GM18507 (cell line): ENCODE measurements at regions not wholly inside any gene's neighbourhood (a gene's known extent, or its start where the extent isn't known, plus 50 kb on each side); places are given as distances from the start of the nearest gene placed in this dataset.
A peak's percentile ranks its signal among the peaks of the same experiment; 100 is the strongest.

Source experiments
- DNase-seq: peaks from one replicate; pipeline ENCODE4 v3.0.0; 2011; ENCODE audit warnings: low read depth; ENCODE audit not compliant: insufficient read length; ENCODE audit errors: extremely low spot score
- FAIRE-seq: peaks from 2 replicates; lab custom pipeline; 2011; peaks lifted over from hg19 to GRCh38; lab: Jason Lieb, UNC

- DNase-seq = no peak
- FAIRE-seq = no peak
Observed at GRCh38 chr6:21371061-21371460, 222.5 kb upstream of the SOX4 start.

- DNase-seq (no peak), FAIRE-seq (no peak)
Observed at GRCh38 chr6:21371676-21372171, 221.8 kb upstream of the SOX4 start.

DNA sequence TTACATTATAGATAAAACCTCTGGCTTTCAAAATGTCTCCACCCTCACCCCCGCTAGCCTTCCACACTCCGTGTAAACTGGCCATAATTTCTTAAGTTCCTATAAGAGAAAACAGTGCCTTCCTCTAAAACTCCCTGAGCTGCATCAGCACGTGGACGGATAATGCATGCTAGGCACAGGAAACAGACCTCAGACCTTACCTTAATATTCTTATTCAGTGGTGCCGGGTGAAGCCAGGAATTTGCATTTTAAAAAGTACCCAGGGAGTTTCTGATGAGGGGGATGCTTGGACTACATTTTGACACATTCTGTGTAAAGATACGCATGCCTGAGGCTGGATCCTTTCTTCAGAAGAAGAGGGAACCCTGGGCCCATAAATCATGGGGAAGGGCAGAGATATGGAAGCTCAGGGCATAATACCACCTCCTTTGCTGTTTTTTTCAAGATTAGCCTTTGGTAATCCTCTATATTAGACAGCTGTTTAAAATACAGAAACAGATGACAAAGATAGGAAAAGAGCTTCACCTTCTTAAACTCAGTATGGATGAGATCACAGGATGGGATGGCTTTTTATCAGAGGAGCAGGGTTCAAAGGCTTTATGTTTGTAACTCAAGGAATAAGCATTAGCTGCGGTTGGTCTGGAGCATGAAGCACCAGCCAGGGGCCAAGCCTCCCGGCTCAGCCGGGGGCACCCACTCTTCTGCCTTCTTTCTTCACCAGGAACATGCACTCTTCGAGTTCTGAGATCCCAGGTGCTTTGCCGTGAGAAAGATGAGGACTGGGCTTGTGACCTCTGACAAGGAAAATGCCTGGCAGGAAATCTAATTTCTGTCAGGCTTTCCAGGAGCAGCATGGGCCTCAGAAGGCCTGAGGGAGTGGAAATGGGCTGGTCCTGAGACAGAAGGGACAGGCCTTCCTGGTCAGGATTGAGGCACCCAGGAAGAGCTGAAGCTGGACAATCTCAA is 218.1 kb upstream of the SOX4 start:
- FAIRE-seq = peak; percentile 66
- DNase-seq = no peak

DNA sequence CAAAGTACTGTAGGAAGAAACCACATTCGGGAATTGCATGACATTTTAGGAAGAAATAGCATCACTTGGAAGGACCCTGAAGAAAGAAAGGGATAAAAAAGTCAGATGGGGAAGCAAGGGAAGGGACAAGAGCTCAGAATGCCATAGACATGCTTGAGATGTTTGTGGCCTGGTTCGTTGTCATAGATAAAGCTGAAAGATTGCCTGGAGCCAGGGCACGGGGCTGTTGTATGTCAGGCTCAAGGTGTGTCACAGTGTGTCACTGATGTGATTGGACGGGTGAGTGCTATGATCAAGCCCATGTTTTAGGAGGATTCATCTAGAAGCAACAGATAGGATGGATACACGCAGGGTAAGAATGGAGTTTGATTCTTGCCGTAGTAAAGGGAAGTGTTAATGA is 216.2 kb upstream of the SOX4 start:
- DNase-seq = no peak
- no peak for FAIRE-seq

GRCh38 chr6:21381331-21381963 is 212.1 kb upstream of the SOX4 start:
- FAIRE-seq = no peak
- DNase-seq = no peak

DNA sequence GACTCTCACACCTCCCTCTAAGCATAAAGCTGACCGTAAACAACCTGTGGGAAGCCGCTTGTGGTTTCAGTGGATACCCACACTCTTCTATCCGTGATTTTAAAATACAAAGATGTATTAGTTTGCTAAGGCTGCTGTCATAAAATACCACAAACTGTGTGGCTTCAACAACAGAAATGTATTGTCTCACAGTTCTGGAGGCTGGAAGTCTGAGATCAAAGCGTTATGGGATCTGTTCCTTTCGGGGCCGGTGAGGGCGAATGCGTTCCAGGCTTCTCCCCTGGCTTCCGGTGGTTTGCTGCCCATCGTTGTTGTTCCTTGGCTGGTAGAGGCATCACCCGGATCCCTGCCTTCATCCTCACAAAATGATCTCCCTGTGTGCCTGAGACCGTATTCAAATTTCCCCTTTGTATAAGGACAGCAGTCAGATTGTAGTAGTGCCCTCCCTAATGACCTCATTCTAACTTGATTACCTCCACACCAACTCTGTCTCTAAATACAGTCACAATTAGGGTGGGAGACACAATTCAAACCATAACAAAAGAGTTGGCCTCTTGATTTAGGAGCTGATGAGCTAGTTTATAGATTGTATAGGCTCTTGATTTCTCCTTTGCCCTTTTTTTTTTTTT is 210.6 kb upstream of the SOX4 start:
- no peak for FAIRE-seq

GRCh38 chr6:21383450-21384085 is 210.0 kb upstream of the SOX4 start:
- DNase-seq (no peak), FAIRE-seq (no peak)

More for the DNA sequence above, 210.6 kb upstream of the SOX4 start:
- DNase-seq = no peak

GRCh38 chr6:21384216-21384615 is 209.3 kb upstream of the SOX4 start:
- no peak for DNase-seq
- FAIRE-seq = no peak

DNA sequence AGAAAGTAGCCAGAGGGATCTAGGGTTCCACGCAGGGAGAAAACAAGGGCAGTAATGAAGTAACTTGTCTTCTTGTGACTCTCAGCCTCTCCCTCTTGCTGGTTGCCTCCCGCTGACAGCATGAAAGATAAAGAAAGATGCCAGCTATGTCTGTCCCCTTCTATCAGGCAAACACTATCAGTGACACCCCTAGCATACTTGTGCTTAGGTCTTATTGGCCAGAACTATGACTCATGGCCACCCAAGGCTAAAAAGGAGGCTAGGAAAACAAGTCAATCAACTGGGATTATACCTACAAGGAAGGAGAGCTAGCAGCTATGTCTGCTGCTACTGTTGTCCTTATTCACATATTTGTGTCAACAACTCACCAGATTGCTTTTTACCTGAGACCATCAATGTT is 206.8 kb upstream of the SOX4 start:
- DNase-seq (no peak), FAIRE-seq (no peak)

DNA sequence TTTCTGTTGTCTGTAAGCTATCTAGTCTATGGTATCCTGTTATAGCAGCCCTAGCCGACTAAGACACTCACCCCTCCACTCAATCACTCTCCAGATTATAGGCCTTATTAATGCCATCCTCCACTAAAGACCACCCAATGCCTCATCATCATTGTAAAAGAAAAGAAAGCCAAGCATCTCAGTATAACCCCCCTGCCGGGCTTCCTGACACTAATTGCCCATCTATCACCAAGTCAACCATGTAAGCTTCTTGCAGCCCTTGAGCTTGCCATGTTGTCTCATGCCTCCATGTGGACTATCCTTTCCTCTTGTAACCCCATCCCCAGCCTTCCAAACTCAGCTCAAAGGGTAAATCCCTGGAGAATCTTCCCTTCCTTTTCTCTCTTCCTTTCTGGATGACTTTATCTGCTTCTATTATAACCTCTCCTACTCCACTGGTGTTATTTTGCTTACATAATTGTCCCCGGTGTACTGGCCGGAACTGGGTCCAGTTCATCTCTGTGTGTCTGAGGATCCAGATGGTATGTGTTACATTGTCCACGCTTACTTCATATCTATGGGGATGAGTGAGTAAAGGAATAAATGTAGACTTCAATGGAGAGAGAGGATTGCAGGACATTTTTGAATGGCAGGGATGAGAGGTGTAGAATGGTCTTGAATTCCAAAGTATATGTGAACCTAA is 202.9 kb upstream of the SOX4 start:
- FAIRE-seq (no peak), DNase-seq (no peak)

DNA sequence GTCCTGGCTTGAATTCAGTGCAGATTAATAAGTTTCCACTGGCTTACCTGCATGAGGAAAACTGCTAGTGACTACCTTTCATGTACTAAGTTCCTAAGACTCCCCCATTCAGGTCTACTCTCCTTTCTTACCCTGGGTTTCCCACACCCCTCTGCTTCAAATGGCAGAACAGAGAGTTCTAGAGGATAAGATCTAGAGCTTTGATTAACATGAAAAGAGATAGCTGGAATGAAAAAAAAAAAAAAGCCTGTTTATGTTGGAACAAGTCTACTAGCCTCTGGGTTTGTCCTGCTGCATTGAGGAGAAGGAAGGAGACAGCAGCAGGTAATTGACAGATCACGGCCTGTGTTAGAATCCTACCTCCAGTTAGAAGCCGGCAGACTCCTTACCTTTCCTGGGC is 201.4 kb upstream of the SOX4 start:
- no peak for DNase-seq
- FAIRE-seq = no peak

DNA sequence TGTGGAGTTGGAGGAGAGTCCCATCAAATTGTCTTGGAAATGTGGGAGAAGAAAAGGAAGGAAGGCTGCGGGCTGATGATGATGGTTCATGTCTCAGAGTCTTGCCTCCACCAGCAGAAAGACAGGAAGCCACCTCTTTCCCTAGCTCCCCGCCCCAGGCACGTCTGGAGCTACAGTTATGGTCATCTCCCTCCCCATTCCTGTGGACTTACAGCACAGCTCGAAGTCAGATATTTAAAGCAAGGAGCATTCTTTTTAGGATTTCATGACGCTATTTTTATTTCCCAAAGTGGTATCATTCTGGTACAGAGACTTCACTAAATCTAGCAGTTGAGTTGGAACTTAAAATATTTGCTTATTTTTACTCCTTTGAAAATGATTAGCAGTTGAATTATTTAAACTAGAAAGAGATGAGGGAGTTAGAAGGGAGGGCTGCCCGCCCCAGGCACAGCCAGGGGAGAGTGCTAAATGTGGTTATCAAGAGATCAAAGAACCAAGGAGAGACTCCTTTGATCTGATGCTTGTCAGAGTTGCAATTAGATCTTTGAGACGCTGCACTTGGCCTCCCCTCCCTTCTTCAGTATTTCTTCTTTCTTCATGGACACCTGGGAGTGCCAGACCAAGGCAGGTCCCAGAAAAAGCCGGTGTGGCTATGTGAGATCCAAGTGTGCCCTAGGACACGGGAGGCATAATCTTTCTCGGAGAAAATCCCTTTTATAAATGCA is 199.9 kb upstream of the SOX4 start:
- no peak for FAIRE-seq
- no peak for DNase-seq

GRCh38 chr6:21395121-21395520 is 198.4 kb upstream of the SOX4 start:
- FAIRE-seq (no peak), DNase-seq (no peak)

GRCh38 chr6:21396313-21396712 is 197.2 kb upstream of the SOX4 start:
- DNase-seq = no peak
- no peak for FAIRE-seq

- no peak for FAIRE-seq
- no peak for DNase-seq
Observed at GRCh38 chr6:21398741-21399325, 194.7 kb upstream of the SOX4 start.

DNA sequence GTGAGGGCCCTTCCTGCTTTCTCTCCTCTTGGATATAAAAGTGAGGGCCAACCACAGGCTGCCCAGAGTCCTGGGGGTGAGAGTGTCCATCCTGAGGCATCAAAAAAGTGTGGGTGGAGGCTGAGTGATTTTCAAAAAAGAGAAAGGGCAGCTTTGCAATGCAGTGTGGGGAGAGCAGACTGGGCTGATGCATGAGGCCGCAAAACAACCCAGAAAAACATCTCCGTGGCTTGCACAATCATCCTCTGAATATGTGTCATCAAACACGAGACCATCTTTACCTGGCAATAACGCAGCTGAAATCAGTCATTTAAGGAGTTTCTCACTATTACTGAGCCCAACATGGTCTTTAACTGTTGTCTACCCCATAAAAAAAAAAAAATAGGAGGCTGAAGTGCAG is 191.2 kb upstream of the SOX4 start:
- no peak for DNase-seq
- no peak for FAIRE-seq

- FAIRE-seq (no peak), DNase-seq (no peak)
Observed at GRCh38 chr6:21404577-21404976, 189.0 kb upstream of the SOX4 start.

- DNase-seq = no peak
- no peak for FAIRE-seq
Observed at GRCh38 chr6:21406316-21406715, 187.2 kb upstream of the SOX4 start.
